ENCODE measurements at regions not wholly inside any gene's neighbourhood (a gene's known extent, or its start where the extent isn't known, plus 50 kb on each side); places are given as distances from the start of the nearest gene placed in this dataset.

DNA sequence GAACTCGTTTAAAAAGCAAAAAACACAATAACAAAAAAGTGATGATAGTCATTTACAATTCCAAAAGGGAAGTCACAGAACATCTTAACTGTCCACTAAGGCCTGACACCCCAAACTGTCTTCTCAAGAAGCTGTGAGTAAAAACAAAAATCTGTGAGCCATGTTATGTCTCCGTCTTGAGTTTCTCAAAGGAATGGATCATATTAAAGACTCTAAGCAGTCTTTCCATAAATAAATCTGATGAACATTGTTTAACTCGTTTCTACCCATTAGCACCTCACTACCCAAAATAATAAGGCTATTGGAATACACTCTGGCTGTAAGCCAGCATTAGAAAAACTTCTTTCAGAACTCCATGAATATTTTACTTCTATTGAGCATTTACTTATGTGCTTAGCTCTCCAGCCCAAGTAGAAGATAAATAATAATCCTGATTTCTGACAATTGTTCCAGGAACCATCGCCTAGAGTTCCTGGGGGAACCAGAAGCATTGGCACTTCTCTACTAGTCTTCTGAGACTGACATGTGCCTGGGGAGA is 396.0 kb downstream of the STK39 start:
- TF ChIP-seq, protein P1, sequence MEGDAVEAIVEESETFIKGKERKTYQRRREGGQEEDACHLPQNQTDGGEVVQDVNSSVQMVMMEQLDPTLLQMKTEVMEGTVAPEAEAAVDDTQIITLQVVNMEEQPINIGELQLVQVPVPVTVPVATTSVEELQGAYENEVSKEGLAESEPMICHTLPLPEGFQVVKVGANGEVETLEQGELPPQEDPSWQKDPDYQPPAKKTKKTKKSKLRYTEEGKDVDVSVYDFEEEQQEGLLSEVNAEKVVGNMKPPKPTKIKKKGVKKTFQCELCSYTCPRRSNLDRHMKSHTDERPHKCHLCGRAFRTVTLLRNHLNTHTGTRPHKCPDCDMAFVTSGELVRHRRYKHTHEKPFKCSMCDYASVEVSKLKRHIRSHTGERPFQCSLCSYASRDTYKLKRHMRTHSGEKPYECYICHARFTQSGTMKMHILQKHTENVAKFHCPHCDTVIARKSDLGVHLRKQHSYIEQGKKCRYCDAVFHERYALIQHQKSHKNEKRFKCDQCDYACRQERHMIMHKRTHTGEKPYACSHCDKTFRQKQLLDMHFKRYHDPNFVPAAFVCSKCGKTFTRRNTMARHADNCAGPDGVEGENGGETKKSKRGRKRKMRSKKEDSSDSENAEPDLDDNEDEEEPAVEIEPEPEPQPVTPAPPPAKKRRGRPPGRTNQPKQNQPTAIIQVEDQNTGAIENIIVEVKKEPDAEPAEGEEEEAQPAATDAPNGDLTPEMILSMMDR (optimal IDR thresholded peaks at IDR 0.05 in 1 of 3, IDR thresholded peaks at IDR 0.05 in 1 of 3, conservative IDR thresholded peaks at IDR 0.05 in 1 of 3; ENCODE audit: extremely low read depth in 1 of 3, insufficient read depth in 2 of 3, low read length in 3 of 3): no peak
- TF ChIP-seq EZH2 (IDR thresholded peaks at IDR 0.05; ENCODE audit: low read length): no peak

Measured in keratinocyte (primary cell).